ENCODE measurements at regions not wholly inside any gene's neighbourhood (a gene's known extent, or its start where the extent isn't known, plus 50 kb on each side); places are given as distances from the start of the nearest gene placed in this dataset.

GRCh38 chr2:51194656-51195055 is 162.7 kb upstream of the NRXN1 start:
- no peak for TF ChIP-seq EZH2 (IDR thresholded peaks at IDR 0.05; ENCODE audit: low read length)
- TF ChIP-seq, protein P1, sequence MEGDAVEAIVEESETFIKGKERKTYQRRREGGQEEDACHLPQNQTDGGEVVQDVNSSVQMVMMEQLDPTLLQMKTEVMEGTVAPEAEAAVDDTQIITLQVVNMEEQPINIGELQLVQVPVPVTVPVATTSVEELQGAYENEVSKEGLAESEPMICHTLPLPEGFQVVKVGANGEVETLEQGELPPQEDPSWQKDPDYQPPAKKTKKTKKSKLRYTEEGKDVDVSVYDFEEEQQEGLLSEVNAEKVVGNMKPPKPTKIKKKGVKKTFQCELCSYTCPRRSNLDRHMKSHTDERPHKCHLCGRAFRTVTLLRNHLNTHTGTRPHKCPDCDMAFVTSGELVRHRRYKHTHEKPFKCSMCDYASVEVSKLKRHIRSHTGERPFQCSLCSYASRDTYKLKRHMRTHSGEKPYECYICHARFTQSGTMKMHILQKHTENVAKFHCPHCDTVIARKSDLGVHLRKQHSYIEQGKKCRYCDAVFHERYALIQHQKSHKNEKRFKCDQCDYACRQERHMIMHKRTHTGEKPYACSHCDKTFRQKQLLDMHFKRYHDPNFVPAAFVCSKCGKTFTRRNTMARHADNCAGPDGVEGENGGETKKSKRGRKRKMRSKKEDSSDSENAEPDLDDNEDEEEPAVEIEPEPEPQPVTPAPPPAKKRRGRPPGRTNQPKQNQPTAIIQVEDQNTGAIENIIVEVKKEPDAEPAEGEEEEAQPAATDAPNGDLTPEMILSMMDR (optimal IDR thresholded peaks at IDR 0.05 in 1 of 3, IDR thresholded peaks at IDR 0.05 in 1 of 3, conservative IDR thresholded peaks at IDR 0.05 in 1 of 3; ENCODE audit: extremely low read depth in 1 of 3, insufficient read depth in 2 of 3, low read length in 3 of 3) = no peak
